Heart left ventricle (tissue), 13 donors: ENCODE measurements at regions not wholly inside any gene's neighbourhood (a gene's known extent, or its start where the extent isn't known, plus 50 kb on each side); places are given as distances from the start of the nearest gene placed in this dataset.

ENCODE experiments used
- POLR2A ChIP-seq, 2 donors: fragments of 450-650 bp; IDR thresholded peaks; one replicate each; pipeline ENCODE4 v1.6.1; 2017; ENCODE audit warnings: antibody characterized with exemption in 2 of 2, mild to moderate bottlenecking in 2 of 2, moderate library complexity in 2 of 2
- TF ChIP-seq, protein P1 (sequence below), 12 donors: fragments of 200-600 bp; sonication (generic) in 4 of 12; IDR thresholded peaks; one replicate each; pipeline versions ENCODE4 v1.5.0 to v1.8.0; 2018 to 2022; ENCODE audit warnings: antibody characterized with exemption in 12 of 12, mild to moderate bottlenecking in 5 of 12
- donor health status: ischemic (EF 13 %, LVEDD 7.1; RV severe dilation, severe dysfunction).
- donor health status: DM: no; HTN: yes; CAD: no.
- donor health status: DM: no; HTN: no; CAD: no.
- donor health status: ischemic (EF 25% LVEDD 6.9; RV normal size, moderate dysfunction).
- donor health status: ischemic (EF 25% LVEDD 5.7; RV mildly dilated, moderate dysfunction).
- donor health status: ischemic (EF 35%, LVEDD 5.7; RV mildly dilated, moderate dysfunction).
- donor health status: nonischemic (EF 11% LVEDD 7.7; RV severe dilation, severe dysfunction).
- donor health status: DM: yes; HTN: yes; CAD: no.
- donor health status: PGD.
- donor health status: ischemic (EF 29% LVEDD 5.4; RV normal size, mild dysfunction).
- donor health status: nonischemic (EF 23%, LVEDD 6.1; RV moderate dilation, normal function).

GRCh38 chr10:33966946-33967345 is 632.5 kb upstream of the NRP1 start:
- TF ChIP-seq, protein P1, sequence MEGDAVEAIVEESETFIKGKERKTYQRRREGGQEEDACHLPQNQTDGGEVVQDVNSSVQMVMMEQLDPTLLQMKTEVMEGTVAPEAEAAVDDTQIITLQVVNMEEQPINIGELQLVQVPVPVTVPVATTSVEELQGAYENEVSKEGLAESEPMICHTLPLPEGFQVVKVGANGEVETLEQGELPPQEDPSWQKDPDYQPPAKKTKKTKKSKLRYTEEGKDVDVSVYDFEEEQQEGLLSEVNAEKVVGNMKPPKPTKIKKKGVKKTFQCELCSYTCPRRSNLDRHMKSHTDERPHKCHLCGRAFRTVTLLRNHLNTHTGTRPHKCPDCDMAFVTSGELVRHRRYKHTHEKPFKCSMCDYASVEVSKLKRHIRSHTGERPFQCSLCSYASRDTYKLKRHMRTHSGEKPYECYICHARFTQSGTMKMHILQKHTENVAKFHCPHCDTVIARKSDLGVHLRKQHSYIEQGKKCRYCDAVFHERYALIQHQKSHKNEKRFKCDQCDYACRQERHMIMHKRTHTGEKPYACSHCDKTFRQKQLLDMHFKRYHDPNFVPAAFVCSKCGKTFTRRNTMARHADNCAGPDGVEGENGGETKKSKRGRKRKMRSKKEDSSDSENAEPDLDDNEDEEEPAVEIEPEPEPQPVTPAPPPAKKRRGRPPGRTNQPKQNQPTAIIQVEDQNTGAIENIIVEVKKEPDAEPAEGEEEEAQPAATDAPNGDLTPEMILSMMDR (IDR thresholded peaks at IDR 0.05): no peak
- no peak for TF ChIP-seq POLR2A (IDR thresholded peaks at IDR 0.05)
